OCI-LY7 (cell line): ENCODE measurements at regions not wholly inside any gene's neighbourhood (a gene's known extent, or its start where the extent isn't known, plus 50 kb on each side); places are given as distances from the start of the nearest gene placed in this dataset.

Experiments
- CTCF ChIP-seq: fragments of 200-600 bp; sonication (generic); conservative IDR thresholded peaks from 2 replicates; pipeline ENCODE4 v1.5.1; 2014; ENCODE audit warnings: mild to moderate bottlenecking, antibody characterized with exemption, low read length, moderate library complexity, mixed read lengths
- EZH2phosphoT487 ChIP-seq: fragments of 200-600 bp; sonication (generic); IDR thresholded peaks from 2 replicates; pipeline ENCODE4 v1.6.1; 2018; ENCODE audit warnings: low read depth, borderline replicate concordance, mild to moderate bottlenecking, mixed run types, antibody characterized with exemption, low read length, moderate library complexity, mixed read lengths

DNA sequence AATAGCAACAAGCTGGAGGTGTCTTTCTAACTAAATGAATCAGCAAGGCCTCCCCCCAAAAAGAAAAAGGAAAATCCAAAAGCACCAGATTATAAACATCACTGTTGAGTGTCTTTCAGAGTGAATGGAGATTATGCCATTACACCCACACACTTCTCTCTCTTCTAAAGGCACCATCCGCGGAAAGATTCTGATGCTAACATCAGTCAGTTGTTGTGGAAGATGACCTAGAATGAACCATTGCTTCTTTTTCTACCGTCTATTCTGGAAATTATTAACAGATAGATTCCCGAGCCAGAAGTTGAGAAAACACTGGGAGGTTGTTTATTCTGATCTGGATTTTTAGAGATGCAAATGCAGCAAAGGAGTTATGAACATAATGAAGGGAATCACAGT, 60.9 kb upstream of the FAM20A start:
- no peak for TF ChIP-seq CTCF
- no peak for TF ChIP-seq EZH2phosphoT487
